ENCODE measurements at regions not wholly inside any gene's neighbourhood (a gene's known extent, or its start where the extent isn't known, plus 50 kb on each side); places are given as distances from the start of the nearest gene placed in this dataset.

- TF ChIP-seq CTCF (conservative IDR thresholded peaks at IDR 0.05) (no peak), EZH2 (IDR thresholded peaks at IDR 0.05; ENCODE audit: low read depth) (no peak)
Measured at GRCh38 chr4:17157304-17157703, 258.9 kb upstream of the LDB2 start.
